Common myeloid progenitor, CD34-positive (primary cell): ENCODE measurements at regions not wholly inside any gene's neighbourhood (a gene's known extent, or its start where the extent isn't known, plus 50 kb on each side); places are given as distances from the start of the nearest gene placed in this dataset.
A peak's percentile ranks its signal among the peaks of the same experiment; 100 is the strongest.
"Not testable (repeated sequence)": the region's sequence is repeated elsewhere in the genome, so short reads cannot be mapped to it uniquely, and the experiment has no call there.

Source experiments
- CTCF ChIA-PET: fragments of 350-600 bp; sonication (Branson Sonifier 250); formaldehyde crosslinking; loops from one replicate; lab custom pipeline; 2021; ENCODE audit warnings: antibody characterized with exemption; lab: Charles Lee
- POLR2A ChIA-PET: fragments of 350-600 bp; sonication (Branson Sonifier 250); formaldehyde crosslinking; loops from one replicate; lab custom pipeline; 2021; ENCODE audit warnings: antibody characterized with exemption; lab: Charles Lee
- DNase-seq, 3 donors: peaks; one replicate each; pipeline versions ENCODE4 v3.0.0 to v3.0.0-alpha.2; 2013
- H3K27ac ChIP-seq, 2 experiments: 1 replicate in 1 of 2; 2 replicates in 1 of 2; pipeline ENCODE4 v1.7.0; 2013; ENCODE audit warnings: inconsistent platforms in 2 of 2, low read length in 2 of 2, mild to moderate bottlenecking in 2 of 2, low read depth in 1 of 2, moderate library complexity in 1 of 2; ENCODE audit not compliant: severe bottlenecking in 2 of 2, insufficient read depth in 1 of 2, poor library complexity in 1 of 2
- H3K27me3 ChIP-seq, 5 experiments: replicated peaks in 2 of 5; 1 replicate in 3 of 5; 2 replicates in 2 of 5; pipeline versions ENCODE4 v1.6.1 to v1.7.0; 2013; ENCODE audit warnings: low read length in 4 of 5, mild to moderate bottlenecking in 2 of 5, moderate library complexity in 2 of 5, inconsistent platforms in 1 of 5; ENCODE audit not compliant: insufficient read depth in 5 of 5, control insufficient read depth in 4 of 5
- H3K36me3 ChIP-seq, 4 experiments: 1 replicate in 2 of 4; 2 replicates in 2 of 4; pipeline versions ENCODE4 v1.6.1 to v1.7.0; 2013; ENCODE audit warnings: low read length in 3 of 4, control low read depth in 1 of 4, mild to moderate bottlenecking in 1 of 4; ENCODE audit not compliant: control insufficient read depth in 4 of 4, insufficient read depth in 4 of 4
- H3K4me1 ChIP-seq, 4 experiments: 1 replicate in 3 of 4; 2 replicates in 1 of 4; pipeline versions ENCODE4 v1.6.1 to v1.7.1; 2013; ENCODE audit warnings: low read length in 3 of 4, mild to moderate bottlenecking in 3 of 4, control low read depth in 1 of 4, inconsistent platforms in 1 of 4, moderate library complexity in 1 of 4; ENCODE audit not compliant: control insufficient read depth in 4 of 4, insufficient read depth in 4 of 4; ENCODE audit errors: control extremely low read depth in 1 of 4
- H3K4me3 ChIP-seq, 7 experiments: 1 replicate in 4 of 7; 2 replicates in 3 of 7; pipeline versions ENCODE4 v1.5.1 to v1.7.0; 2013; ENCODE audit warnings: mild to moderate bottlenecking in 7 of 7, low read length in 6 of 7, moderate library complexity in 6 of 7, inconsistent platforms in 2 of 7, low read depth in 2 of 7, control low read depth in 1 of 7; ENCODE audit not compliant: insufficient read depth in 4 of 7, control insufficient read depth in 1 of 7; ENCODE audit errors: extremely low read depth in 1 of 7
- H3K9me3 ChIP-seq, 5 experiments: 1 replicate in 4 of 5; 2 replicates in 1 of 5; pipeline versions ENCODE4 v1.6.1 to v1.7.1; 2013; ENCODE audit warnings: low read length in 4 of 5, mild to moderate bottlenecking in 2 of 5, inconsistent platforms in 1 of 5, low read depth in 1 of 5, moderate library complexity in 1 of 5; ENCODE audit not compliant: control insufficient read depth in 4 of 5, insufficient read depth in 2 of 5; ENCODE audit errors: control extremely low read depth in 1 of 5
- WGBS: methylation state at CpG from one replicate; pipeline ENCODE4 v1.1.5; 2013; ENCODE audit not compliant: insufficient coverage; 5-methylcytosine and 5-hydroxymethylcytosine counted together

DNA sequence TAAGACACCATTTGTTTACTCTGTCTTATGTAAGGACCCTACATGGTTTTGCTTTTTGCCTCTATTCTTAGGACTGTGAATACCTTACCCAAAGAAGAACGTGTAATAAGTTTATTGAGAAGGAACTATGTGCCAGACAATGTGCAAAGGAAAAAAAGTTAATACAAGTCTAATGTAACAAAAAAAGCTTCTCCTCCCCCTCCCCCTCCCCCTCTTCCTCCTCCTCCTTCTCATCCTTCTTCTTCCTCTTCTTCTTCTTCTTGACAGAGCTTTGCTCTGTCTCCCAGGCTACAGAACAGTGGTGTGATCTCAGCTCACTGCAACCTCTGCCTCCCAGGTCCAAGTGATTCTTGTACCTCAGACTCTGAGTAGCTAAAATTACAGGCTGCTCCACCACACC, 50.9 kb upstream of the MITF start:
- Histone ChIP-seq H3K27ac (no peak overlapping the region), H3K4me3 (no peak overlapping the region), H3K36me3 (no peaks in the 10 kb centered on the region), H3K27me3 (peaks cover 0 to 2% (median 0%) of the 10 kb centered on the region in 5 experiments), H3K9me3 (no peaks in the 10 kb centered on the region), H3K4me1 (no peaks in the 10 kb centered on the region)
- no CpG with 5 or more reads among the region's 1 CpG for WGBS
- ChIA-PET CTCF (interaction anchor here (1.4 to 2.0 kb wide), 2 partner anchors 12 to 104 kb away, joined by 3 to 6 read pairs; no protein-coding TSS in a partner anchor), POLR2A (no interaction called here)
- no peak for DNase-seq

DNA sequence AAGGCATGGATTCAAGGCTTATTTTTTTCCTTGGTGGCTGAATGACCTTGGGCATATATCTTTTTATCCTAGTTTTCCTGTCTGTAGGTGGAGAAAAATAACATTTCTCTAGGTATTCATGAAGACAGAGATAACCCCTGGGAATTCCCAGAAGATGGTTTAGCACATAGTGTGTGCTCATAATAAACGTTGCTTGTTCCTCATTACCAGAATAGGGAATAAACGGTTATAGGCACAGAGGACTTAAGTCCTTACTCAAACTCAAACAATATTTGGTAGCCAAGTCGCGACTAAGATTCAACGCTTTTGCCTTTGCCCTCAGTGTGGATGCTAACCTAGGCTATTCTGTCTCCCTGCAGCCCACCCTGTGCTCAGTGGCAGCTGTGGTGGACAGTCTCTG, 51.6 kb upstream of the MITF start:
- H3K9me3 ChIP-seq = no peaks in the 10 kb centered on the region
- H3K27me3 ChIP-seq = peaks cover 0 to 2% (median 0%) of the 10 kb centered on the region in 5 experiments
- WGBS = 94% methylated on average over 5 of the region's 5 CpGs
- H3K27ac ChIP-seq = no peak overlapping the region
- no peaks in the 10 kb centered on the region for H3K36me3 ChIP-seq
- no peak for DNase-seq
- no peaks in the 10 kb centered on the region for H3K4me1 ChIP-seq
- H3K4me3 ChIP-seq = no peak overlapping the region
- POLR2A ChIA-PET = no interaction called here
- CTCF ChIA-PET = interaction anchor here (1.4 kb wide), 1 partner anchor 11 kb away, joined by 3 read pairs; no protein-coding TSS in a partner anchor

DNA sequence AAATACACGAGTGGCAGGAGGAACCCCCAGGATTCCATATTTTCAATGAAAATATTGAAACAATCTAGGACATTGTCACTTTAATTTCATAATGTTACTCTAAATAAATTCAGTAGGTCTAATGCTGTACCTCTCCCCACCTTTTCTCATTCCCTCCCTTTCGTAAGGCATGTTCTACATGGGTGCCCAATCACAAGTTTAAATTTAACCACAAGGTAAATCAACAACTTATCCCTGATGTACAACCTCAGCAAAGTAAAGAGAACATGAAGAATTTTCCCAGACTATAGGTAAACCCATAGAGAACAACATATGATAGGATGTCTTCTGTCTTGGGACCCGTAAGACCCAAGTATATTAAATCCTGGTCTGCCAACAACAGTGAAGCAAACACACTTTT, 53.2 kb upstream of the MITF start:
- H3K4me1 ChIP-seq = no peaks in the 10 kb centered on the region
- no peaks in the 10 kb centered on the region for H3K9me3 ChIP-seq
- CTCF ChIA-PET = no interaction called here
- H3K4me3 ChIP-seq = no peak overlapping the region
- DNase-seq = no peak
- peaks cover 0 to 3% (median 0%) of the 10 kb centered on the region in 5 experiments for H3K27me3 ChIP-seq
- POLR2A ChIA-PET = no interaction called here
- 100% methylated on average over 1 of the region's 3 CpGs for WGBS
- H3K27ac ChIP-seq = no peak overlapping the region
- no peaks in the 10 kb centered on the region for H3K36me3 ChIP-seq

DNA sequence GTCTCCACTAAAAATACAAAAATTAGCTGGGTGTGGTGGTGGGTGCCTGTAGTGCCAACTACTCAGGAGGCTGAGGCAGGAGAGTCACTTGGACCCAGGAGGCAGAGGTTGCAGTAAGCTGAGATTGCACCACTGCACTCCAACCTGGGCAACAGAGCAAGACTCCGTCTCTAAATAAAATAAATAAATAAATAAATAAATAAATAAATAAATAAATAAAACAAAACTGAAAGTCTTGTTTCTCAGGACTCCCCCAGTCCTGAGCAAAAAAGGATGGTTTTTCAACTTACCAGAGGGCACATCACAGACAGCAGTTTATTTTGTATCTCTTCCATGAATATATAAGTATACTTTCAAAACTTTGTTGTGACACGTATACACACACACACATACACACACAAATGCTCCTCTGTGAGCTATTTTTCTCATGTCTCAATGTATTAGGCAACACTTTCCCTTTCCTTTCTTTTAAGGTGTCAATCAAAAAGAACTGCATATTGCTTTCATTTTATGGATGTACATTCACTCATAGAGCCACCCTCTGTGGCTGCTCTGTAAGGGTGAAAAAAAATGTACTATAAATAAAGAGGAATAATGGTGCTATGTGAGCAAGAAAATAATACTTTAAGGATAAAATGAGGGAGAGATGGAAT, 54.8 kb upstream of the MITF start:
- ChIA-PET CTCF (interaction anchor here (2.3 kb wide), 1 partner anchor 12 kb away, joined by 10 read pairs; no protein-coding TSS in a partner anchor), POLR2A (no interaction called here)
- H3K4me1 ChIP-seq = no peaks in the 10 kb centered on the region
- peak in 2 of 3 donors; percentile 28 to 48 for DNase-seq
- no peak overlapping the region for H3K27ac ChIP-seq
- WGBS = no CpG with 5 or more reads among the region's 2 CpGs
- H3K4me3 ChIP-seq = no peak overlapping the region
- H3K36me3 ChIP-seq = no peaks in the 10 kb centered on the region
- H3K9me3 ChIP-seq = no peaks in the 10 kb centered on the region
- peaks cover 0 to 4% (median 0%) of the 10 kb centered on the region in 5 experiments for H3K27me3 ChIP-seq

DNA sequence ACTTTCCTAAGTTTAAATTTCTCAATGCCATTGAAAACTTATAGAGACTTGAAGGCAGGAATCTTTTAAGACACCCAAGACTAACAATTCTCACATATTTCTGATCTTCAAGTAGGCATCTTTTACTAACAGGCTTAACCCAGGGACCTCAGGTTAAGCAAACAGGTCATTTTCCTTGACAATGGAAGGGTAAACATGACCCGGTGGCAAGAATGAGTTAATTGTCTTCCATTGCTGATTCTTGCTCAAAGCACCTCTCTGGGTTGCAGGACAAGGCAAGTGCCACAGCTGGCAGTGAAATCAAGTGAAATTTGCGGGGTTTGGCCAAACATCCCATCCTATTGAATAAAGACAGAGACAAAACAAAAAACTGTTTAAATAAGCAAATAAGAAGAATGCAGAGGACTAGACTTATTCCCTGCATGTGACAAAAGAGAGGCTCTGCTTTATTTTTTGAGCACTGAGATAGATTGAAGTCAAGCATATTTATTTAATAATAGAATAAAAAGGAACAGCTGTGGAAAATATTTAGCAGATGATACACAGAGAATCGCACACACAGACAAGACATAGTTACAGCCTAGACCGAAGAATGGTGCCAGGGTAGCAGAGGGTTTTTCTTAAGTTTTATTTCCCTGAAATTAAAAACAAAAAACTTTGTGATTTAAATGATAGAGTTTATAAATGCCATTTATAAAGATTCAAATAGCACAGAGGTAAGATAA, 56.0 kb upstream of the MITF start:
- no peak overlapping the region for H3K27ac ChIP-seq
- H3K27me3 ChIP-seq = peaks cover 0 to 2% (median 0%) of the 10 kb centered on the region in 5 experiments
- no peak for DNase-seq
- H3K36me3 ChIP-seq = no peaks in the 10 kb centered on the region
- WGBS = 86% methylated on average over 1 of the region's 4 CpGs
- ChIA-PET CTCF (interaction anchor here (2.3 kb wide), 1 partner anchor 11 kb away, joined by 10 read pairs; no protein-coding TSS in a partner anchor), POLR2A (no interaction called here)
- H3K9me3 ChIP-seq = no peaks in the 10 kb centered on the region
- H3K4me1 ChIP-seq = no peaks in the 10 kb centered on the region
- no peak overlapping the region for H3K4me3 ChIP-seq

DNA sequence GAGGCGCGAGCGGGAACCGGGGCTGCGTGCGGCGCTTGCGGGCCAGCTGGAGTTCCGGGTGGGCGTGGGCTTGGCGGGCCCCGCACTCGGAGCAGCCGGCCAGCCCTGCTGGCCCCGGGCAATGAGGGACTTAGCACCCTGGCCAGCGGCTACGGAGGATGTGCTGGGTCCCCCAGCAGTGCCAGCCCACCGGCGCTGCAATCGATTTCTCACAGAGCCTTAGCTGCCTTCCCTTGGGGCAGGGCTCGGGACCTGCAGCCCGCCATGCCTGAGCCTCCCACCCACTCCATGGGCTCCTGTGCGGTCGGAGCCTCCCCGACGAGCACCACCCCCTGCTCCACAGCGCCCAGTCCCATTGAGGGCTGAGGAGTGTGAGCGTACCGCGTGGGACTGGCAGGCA, 61.8 kb upstream of the MITF start:
- POLR2A ChIA-PET, H3K27me3 ChIP-seq, DNase-seq, H3K36me3 ChIP-seq, H3K9me3 ChIP-seq, H3K4me1 ChIP-seq, H3K27ac ChIP-seq, H3K4me3 ChIP-seq: not testable (repeated sequence)
- WGBS = 99% methylated on average over 10 of the region's 30 CpGs
- CTCF ChIA-PET = interaction anchor here (0.8 to 1.2 kb wide), 3 partner anchors 11 to 226 kb away, joined by 3 to 4 read pairs (median 3); no protein-coding TSS in a partner anchor
